ENCODE measurements at regions not wholly inside any gene's neighbourhood (a gene's known extent, or its start where the extent isn't known, plus 50 kb on each side); places are given as distances from the start of the nearest gene placed in this dataset.

DNA sequence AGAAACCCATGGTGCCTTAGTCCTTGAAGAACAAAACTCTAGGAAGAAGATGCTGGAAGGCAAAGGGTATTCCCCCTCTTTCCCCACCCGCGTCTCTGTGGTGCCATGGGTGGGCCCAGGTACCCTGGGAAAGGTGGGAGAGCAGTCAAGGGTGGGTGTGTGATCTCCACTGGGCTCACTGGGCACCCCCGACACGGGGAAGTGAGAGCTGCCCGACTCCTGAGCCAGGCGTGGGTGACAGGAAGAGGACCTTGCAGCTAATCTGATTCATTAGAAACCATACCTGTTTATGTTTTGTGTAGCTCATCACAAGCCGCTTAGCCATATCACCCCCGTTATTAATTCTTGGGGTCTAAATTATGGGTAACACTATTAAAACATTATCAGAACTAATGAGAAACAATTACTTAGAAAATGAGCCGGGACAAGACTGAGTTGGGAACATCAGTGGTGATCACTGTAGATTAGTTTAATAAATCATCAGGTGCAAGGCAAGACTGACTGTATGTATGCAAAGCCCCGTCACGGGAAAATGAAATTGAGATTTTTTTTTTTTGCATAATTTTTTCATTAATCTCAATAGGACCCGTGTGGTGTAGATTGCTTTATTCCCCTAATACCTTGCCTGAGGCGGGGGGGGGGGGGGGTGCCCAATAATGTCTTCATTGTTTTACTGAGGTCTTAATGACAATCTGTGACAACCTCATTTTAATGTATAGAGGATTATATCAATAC lies 77.3 kb downstream of the ZIC5 start:
- TF ChIP-seq, protein P1, sequence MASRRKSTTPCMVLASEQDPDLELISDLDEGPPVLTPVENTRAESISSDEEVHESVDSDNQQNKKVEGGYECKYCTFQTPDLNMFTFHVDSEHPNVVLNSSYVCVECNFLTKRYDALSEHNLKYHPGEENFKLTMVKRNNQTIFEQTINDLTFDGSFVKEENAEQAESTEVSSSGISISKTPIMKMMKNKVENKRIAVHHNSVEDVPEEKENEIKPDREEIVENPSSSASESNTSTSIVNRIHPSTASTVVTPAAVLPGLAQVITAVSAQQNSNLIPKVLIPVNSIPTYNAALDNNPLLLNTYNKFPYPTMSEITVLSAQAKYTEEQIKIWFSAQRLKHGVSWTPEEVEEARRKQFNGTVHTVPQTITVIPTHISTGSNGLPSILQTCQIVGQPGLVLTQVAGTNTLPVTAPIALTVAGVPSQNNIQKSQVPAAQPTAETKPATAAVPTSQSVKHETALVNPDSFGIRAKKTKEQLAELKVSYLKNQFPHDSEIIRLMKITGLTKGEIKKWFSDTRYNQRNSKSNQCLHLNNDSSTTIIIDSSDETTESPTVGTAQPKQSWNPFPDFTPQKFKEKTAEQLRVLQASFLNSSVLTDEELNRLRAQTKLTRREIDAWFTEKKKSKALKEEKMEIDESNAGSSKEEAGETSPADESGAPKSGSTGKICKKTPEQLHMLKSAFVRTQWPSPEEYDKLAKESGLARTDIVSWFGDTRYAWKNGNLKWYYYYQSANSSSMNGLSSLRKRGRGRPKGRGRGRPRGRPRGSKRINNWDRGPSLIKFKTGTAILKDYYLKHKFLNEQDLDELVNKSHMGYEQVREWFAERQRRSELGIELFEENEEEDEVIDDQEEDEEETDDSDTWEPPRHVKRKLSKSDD (CRISPR knock-in tag; IDR thresholded peaks at IDR 0.05; ENCODE audit: low read depth): no peak
- no peak for TF ChIP-seq CREB1 (IDR thresholded peaks at IDR 0.05)
- no peak for TF ChIP-seq CREB1 (CRISPR knock-in tag; IDR thresholded peaks at IDR 0.05)
- no peak for TF ChIP-seq POLR2A (IDR thresholded peaks at IDR 0.05; ENCODE audit: insufficient read depth in 1 of 2, low read depth in 2 of 2, low read length in 2 of 2)
- TF ChIP-seq ZSCAN20 (CRISPR knock-in tag; IDR thresholded peaks at IDR 0.05; ENCODE audit: borderline replicate concordance): no peak
- TF ChIP-seq, protein P2, sequence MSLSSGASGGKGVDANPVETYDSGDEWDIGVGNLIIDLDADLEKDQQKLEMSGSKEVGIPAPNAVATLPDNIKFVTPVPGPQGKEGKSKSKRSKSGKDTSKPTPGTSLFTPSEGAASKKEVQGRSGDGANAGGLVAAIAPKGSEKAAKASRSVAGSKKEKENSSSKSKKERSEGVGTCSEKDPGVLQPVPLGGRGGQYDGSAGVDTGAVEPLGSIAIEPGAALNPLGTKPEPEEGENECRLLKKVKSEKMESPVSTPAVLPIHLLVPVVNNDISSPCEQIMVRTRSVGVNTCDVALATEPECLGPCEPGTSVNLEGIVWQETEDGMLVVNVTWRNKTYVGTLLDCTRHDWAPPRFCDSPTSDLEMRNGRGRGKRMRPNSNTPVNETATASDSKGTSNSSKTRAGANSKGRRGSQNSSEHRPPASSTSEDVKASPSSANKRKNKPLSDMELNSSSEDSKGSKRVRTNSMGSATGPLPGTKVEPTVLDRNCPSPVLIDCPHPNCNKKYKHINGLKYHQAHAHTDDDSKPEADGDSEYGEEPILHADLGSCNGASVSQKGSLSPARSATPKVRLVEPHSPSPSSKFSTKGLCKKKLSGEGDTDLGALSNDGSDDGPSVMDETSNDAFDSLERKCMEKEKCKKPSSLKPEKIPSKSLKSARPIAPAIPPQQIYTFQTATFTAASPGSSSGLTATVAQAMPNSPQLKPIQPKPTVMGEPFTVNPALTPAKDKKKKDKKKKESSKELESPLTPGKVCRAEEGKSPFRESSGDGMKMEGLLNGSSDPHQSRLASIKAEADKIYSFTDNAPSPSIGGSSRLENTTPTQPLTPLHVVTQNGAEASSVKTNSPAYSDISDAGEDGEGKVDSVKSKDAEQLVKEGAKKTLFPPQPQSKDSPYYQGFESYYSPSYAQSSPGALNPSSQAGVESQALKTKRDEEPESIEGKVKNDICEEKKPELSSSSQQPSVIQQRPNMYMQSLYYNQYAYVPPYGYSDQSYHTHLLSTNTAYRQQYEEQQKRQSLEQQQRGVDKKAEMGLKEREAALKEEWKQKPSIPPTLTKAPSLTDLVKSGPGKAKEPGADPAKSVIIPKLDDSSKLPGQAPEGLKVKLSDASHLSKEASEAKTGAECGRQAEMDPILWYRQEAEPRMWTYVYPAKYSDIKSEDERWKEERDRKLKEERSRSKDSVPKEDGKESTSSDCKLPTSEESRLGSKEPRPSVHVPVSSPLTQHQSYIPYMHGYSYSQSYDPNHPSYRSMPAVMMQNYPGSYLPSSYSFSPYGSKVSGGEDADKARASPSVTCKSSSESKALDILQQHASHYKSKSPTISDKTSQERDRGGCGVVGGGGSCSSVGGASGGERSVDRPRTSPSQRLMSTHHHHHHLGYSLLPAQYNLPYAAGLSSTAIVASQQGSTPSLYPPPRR (CRISPR knock-in tag; IDR thresholded peaks at IDR 0.05; ENCODE audit: borderline replicate concordance): no peak
- TF ChIP-seq HDAC2 (CRISPR knock-in tag; IDR thresholded peaks at IDR 0.05): no peak
- TF ChIP-seq, protein P3, sequence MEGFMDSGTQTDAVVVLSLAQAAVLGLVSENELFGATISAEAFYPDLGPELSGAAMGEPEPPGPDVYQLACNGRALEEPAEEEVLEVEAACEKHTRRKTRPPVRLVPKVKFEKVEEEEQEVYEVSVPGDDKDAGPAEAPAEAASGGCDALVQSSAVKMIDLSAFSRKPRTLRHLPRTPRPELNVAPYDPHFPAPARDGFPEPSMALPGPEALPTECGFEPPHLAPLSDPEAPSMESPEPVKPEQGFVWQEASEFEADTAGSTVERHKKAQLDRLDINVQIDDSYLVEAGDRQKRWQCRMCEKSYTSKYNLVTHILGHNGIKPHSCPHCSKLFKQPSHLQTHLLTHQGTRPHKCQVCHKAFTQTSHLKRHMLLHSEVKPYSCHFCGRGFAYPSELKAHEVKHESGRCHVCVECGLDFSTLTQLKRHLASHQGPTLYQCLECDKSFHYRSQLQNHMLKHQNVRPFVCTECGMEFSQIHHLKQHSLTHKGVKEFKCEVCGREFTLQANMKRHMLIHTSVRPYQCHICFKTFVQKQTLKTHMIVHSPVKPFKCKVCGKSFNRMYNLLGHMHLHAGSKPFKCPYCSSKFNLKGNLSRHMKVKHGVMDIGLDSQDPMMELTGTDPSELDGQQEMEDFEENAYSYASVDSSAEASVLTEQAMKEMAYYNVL (CRISPR knock-in tag; IDR thresholded peaks at IDR 0.05; ENCODE audit: borderline replicate concordance): no peak
- no peak for TF ChIP-seq RAD21 (CRISPR knock-in tag; IDR thresholded peaks at IDR 0.05)
